K562 (cell line): ENCODE measurements at regions not wholly inside any gene's neighbourhood (a gene's known extent, or its start where the extent isn't known, plus 50 kb on each side); places are given as distances from the start of the nearest gene placed in this dataset.

ENCODE experiments used
- ATAC-seq: fragments of 200-7000 bp; cut with Tn5 transposase; 3 replicates; pipeline ENCODE4 v1.9.1; 2020; ENCODE audit warnings: moderate library complexity
- BruUV-seq: library from RNA; stranded (reverse); fragments of 400-500 nt; replicated peaks from 2 replicates; lab custom pipeline; 2021; lab: Mats Ljungman, UMichigan
- CTCF ChIA-PET: fragments of 300-600 bp; formaldehyde crosslinking; extraction: SDS; loops from one replicate; lab custom pipeline; 2021; ENCODE audit warnings: low intra/inter-chr PET ratio; lab: Yijun Ruan, JAX
- POLR2A ChIA-PET: fragments of 300-600, 350-650 bp; sonication (Branson Sonifier 250); formaldehyde crosslinking; extraction: SDS; loops from one replicate; lab custom pipeline; 2021; ENCODE audit warnings: antibody characterized with exemption, inconsistent platforms; lab: Yijun Ruan, JAX
- DNase-seq, 4 experiments: peaks; one replicate each; pipeline versions ENCODE4 v3.0.0 to v3.0.0-alpha.2; 2011 to 2018; ENCODE audit warnings: low spot score in 3 of 4, mixed read lengths in 3 of 4; ENCODE audit errors: extremely low read depth in 1 of 4
- FAIRE-seq: peaks from 2 replicates; lab custom pipeline; 2011; peaks lifted over from hg19 to GRCh38; lab: Jason Lieb, UNC
- H2AFZ ChIP-seq: 2 replicates; pipeline ENCODE4 v1.6.0; 2011; ENCODE audit warnings: low read depth, low read length, control low read depth, inconsistent platforms
- H3K27ac ChIP-seq: fragments of 200-600 bp; 3 replicates; pipeline ENCODE4 v1.8.0; 2011; ENCODE audit warnings: low read depth, mild to moderate bottlenecking, control low read depth, inconsistent platforms, low read length, moderate library complexity, mixed read lengths; ENCODE audit errors: extremely low read depth
- H3K27me3 ChIP-seq, 2 experiments: fragments of 300-600 bp in 1 of 2; 2 replicates in 1 of 2; 3 replicates in 1 of 2; pipeline versions ENCODE4 v1.6.0 to v1.8.0; 2011; ENCODE audit warnings: inconsistent platforms in 2 of 2, low read length in 2 of 2, mild to moderate bottlenecking in 1 of 2, mixed read lengths in 1 of 2, moderate library complexity in 1 of 2; ENCODE audit not compliant: control insufficient read depth in 2 of 2, insufficient read depth in 2 of 2
- H3K36me3 ChIP-seq: fragments of 300-600 bp; 3 replicates; pipeline ENCODE4 v1.8.0; 2011; ENCODE audit warnings: mild to moderate bottlenecking, low read length, inconsistent platforms; ENCODE audit not compliant: control insufficient read depth, insufficient read depth
- H3K4me1 ChIP-seq, 2 experiments: fragments of 200-600 bp in 1 of 2; replicated peaks in 1 of 2; 2 replicates in 1 of 2; 3 replicates in 1 of 2; pipeline versions ENCODE4 v1.5.1 to v1.8.0; 2011; ENCODE audit warnings: inconsistent platforms in 2 of 2, low read length in 2 of 2, mild to moderate bottlenecking in 1 of 2, mixed read lengths in 1 of 2, moderate library complexity in 1 of 2; ENCODE audit not compliant: control insufficient read depth in 2 of 2, insufficient read depth in 2 of 2
- H3K4me2 ChIP-seq: 2 replicates; pipeline ENCODE4 v1.6.1; 2011; ENCODE audit warnings: low read length, control low read depth, inconsistent platforms, mixed read lengths; ENCODE audit not compliant: insufficient read depth
- H3K4me3 ChIP-seq: fragments of 200-600 bp; sonication (generic), shearing (Covaris generic); 2 replicates; pipeline ENCODE4 v1.5.1; 2016; ENCODE audit warnings: control low read depth, inconsistent platforms
- H3K79me2 ChIP-seq: fragments of 200-600 bp; 3 replicates; pipeline ENCODE4 v1.8.0; 2011; ENCODE audit warnings: low read length, inconsistent platforms; ENCODE audit not compliant: control insufficient read depth, insufficient read depth
- H3K9ac ChIP-seq, 2 experiments: 2 replicates each; pipeline versions ENCODE4 v1.6.0 to v1.6.1; 2011; ENCODE audit warnings: low read depth in 2 of 2, low read length in 2 of 2, control low read depth in 1 of 2, inconsistent platforms in 1 of 2, mild to moderate bottlenecking in 1 of 2, mixed read lengths in 1 of 2; ENCODE audit not compliant: insufficient read depth in 1 of 2
- H3K9me1 ChIP-seq: one replicate; pipeline ENCODE4 v1.6.0; 2011; ENCODE audit warnings: inconsistent platforms, mild to moderate bottlenecking, low read length, moderate library complexity; ENCODE audit not compliant: control insufficient read depth, insufficient read depth
- H3K9me3 ChIP-seq: replicated peaks from 2 replicates; pipeline ENCODE4 v1.5.1; 2011; ENCODE audit warnings: low read depth, low read length, inconsistent platforms; ENCODE audit not compliant: control insufficient read depth, insufficient read depth
- H4K20me1 ChIP-seq: replicated peaks from 2 replicates; pipeline ENCODE4 v1.6.1; 2011; ENCODE audit warnings: low read length, inconsistent platforms, mixed read lengths; ENCODE audit not compliant: control insufficient read depth, insufficient read depth
- E2F3 ChIP-seq: fragments of 250-450 bp; sonication (Bioruptor Pico); IDR thresholded peaks from 2 replicates; pipeline ENCODE4 v1.4.0; 2020; ENCODE audit warnings: mild to moderate bottlenecking
- ILK ChIP-seq: fragments of 450-650 bp; IDR thresholded peaks from 2 replicates; pipeline ENCODE4 v1.6.1; 2016; ENCODE audit warnings: missing genetic modification characterization, low read depth, mild to moderate bottlenecking, missing compliant biosample characterization, moderate library complexity, borderline replicate concordance
- RBM25 ChIP-seq: fragments of 200-400 bp; formaldehyde crosslinking; IDR thresholded peaks from 2 replicates; pipeline ENCODE4 v1.6.1; 2018; ENCODE audit warnings: low read length, low read depth, moderate library complexity; ENCODE audit not compliant: severe bottlenecking
- TRIM24 ChIP-seq, 2 experiments: fragments of 450-650 bp; IDR thresholded peaks; 2 replicates each; pipeline ENCODE4 v1.6.1; 2016
- ZFP1 ChIP-seq: fragments of 450-650 bp; formaldehyde crosslinking; IDR thresholded peaks from 2 replicates; pipeline ENCODE4 v1.4.0; 2020; ENCODE audit warnings: mild to moderate bottlenecking, mixed read lengths
- ZFP30 ChIP-seq: fragments of 250-450 bp; sonication (Bioruptor Pico); IDR thresholded peaks from 2 replicates; pipeline ENCODE4 v1.8.0; 2022; ENCODE audit warnings: moderate library complexity, mild to moderate bottlenecking, inconsistent platforms, borderline replicate concordance
- ZMIZ1 ChIP-seq, 2 experiments: fragments of 150-350 bp in 1 of 2; IDR thresholded peaks; 2 replicates each; pipeline ENCODE4 v1.6.1; 2012 to 2016; ENCODE audit warnings: low read depth in 2 of 2, low read length in 2 of 2, mild to moderate bottlenecking in 1 of 2, moderate library complexity in 1 of 2
- WGBS: fragments of 100-300 bp; shearing (Covaris generic); methylation state at CpG from one replicate; pipeline ENCODE4 v1.1.6; 2016; ENCODE audit warnings: low coverage, mixed read lengths; ENCODE audit not compliant: insufficient coverage; ENCODE audit errors: missing lambda C conversion rate; 5-methylcytosine and 5-hydroxymethylcytosine counted together
- in situ Hi-C: fragments of 300-500 bp; cut with MboI; formaldehyde crosslinking; loops from 4 replicates; pipeline ENCODE4 v1.15.0; 2018; ENCODE audit warnings: inconsistent platforms, mixed read lengths
- intact Hi-C: fragments of 100-400 bp; cut with micrococcal nuclease; formaldehyde crosslinking; loops from 2 replicates; pipeline ENCODE4 v1.14.2; 2022
- TF ChIP-seq, protein P1 (sequence below): sonication (generic); formaldehyde crosslinking; IDR thresholded peaks from 2 replicates; pipeline ENCODE4 v1.8.0; 2022; ENCODE audit warnings: mild to moderate bottlenecking, low read depth, missing genetic modification reagents
- TF ChIP-seq, protein P2 (sequence below), 2 experiments: fragments of 450-650 bp; IDR thresholded peaks; 2 replicates each; pipeline ENCODE4 v1.6.1; 2016

DNA sequence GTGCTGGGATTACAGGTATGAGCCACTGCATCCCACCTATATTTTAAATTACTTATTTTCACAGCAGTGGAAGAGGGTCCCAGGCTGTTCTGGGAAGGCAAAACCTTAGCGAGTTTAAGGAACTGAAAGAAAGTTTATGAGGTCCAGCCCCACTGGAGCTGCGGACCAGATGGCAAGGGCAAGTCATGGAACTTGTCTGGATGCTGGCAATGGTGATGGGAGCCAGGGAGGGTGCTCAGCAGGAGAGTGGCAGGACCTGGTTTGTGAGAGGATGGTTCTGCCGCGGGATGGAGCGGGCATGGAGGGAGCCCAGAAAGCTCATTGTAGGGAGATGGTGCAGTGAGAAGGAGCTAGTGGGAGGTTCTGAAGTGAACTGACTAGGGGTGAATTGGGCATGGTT, 50.6 kb upstream of the SLC45A1 start:
- no peaks in the 10 kb centered on the region; the same call in 1 of the 2 replicates for H3K9me3 ChIP-seq
- no peak overlapping the region for H3K9ac ChIP-seq
- no peak overlapping the region for H3K27ac ChIP-seq
- TF ChIP-seq E2F3 (CRISPR knock-in tag): no peak
- in situ Hi-C loops: no loop called here
- H3K9me1 ChIP-seq: no peaks in the 10 kb centered on the region
- no peak overlapping the region for H3K4me3 ChIP-seq
- H2AFZ ChIP-seq: no peak overlapping the region
- ChIA-PET CTCF (no interaction called here), POLR2A (no interaction called here)
- no peak for FAIRE-seq
- no TSS peak for BruUV-seq
- no peaks in the 10 kb centered on the region for H4K20me1 ChIP-seq
- H3K4me1 ChIP-seq: no peaks in the 10 kb centered on the region
- DNase-seq: no peak
- H3K27me3 ChIP-seq: peaks cover 32 to 53% of the 10 kb centered on the region in 2 experiments
- ATAC-seq: no peak
- no peaks in the 10 kb centered on the region for H3K36me3 ChIP-seq
- 1% methylated on average over 5 of the region's 5 CpGs for WGBS
- no peaks in the 10 kb centered on the region for H3K79me2 ChIP-seq
- H3K4me2 ChIP-seq: no peak overlapping the region
- intact Hi-C loops: no loop called here

DNA sequence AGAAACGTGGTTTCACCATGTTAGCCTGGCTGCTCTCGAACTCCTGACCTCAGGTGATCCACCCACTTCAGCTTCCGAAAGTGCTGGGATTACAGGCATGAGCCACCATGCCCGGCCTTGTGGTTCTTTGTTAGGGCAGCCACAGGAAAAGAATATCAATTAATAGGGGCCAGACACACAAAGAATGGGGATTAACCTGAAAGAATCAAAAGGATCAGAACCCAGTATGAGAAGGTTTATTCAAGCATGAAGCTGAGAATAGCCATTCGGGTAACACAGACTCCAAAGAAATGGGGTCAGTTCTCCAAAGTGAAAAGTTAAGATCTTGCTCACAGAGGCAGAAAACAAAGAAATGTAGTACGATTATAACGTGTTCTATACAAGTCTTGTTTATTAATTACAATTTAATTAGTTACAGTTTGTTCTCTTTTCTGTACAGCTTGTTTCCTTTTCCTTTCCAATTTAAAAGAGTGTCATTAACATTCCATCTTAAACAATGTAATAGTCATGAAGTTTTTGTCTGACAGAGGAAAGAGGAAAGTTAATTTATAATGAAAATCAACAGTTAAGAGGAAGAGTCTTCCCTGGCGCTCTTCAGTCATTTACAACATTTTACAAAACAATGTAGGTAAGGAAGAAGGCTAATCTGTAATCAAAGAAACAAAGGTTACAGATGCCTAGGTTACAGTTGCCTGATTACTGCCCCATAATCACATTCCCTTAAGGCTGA, 51.3 kb upstream of the SLC45A1 start:
- Histone ChIP-seq H3K9me1 (no peaks in the 10 kb centered on the region), H3K79me2 (no peaks in the 10 kb centered on the region), H3K9ac (no peak overlapping the region), H3K27ac (no peak overlapping the region), H4K20me1 (no peaks in the 10 kb centered on the region), H3K9me3 (no peaks in the 10 kb centered on the region; the same call in 1 of the 2 replicates), H3K4me3 (no peak overlapping the region), H3K27me3 (peaks cover 30 to 48% of the 10 kb centered on the region in 2 experiments), H2AFZ (no peak overlapping the region), H3K4me2 (no peak overlapping the region), H3K36me3 (no peaks in the 10 kb centered on the region), H3K4me1 (no peaks in the 10 kb centered on the region)
- WGBS: 2% methylated on average over 8 of the region's 8 CpGs
- in situ Hi-C loops: no loop called here
- no TSS peak for BruUV-seq
- intact Hi-C loops: no loop called here
- ChIA-PET CTCF (no interaction called here), POLR2A (no interaction called here)
- FAIRE-seq: peak; percentile 49
- no peak for ATAC-seq
- no peak for DNase-seq
- TF ChIP-seq ZFP30 (no peak), ZFP1 (no peak), RBM25 (no peak), TRIM24 (IDR thresholded peaks at IDR 0.05) (no peak), ILK (tag) (no peak), ZMIZ1 (IDR thresholded peaks at IDR 0.05; ENCODE audit: low read depth in 2 of 2, low read length in 2 of 2) (no peak)
- TF ChIP-seq, protein P1, sequence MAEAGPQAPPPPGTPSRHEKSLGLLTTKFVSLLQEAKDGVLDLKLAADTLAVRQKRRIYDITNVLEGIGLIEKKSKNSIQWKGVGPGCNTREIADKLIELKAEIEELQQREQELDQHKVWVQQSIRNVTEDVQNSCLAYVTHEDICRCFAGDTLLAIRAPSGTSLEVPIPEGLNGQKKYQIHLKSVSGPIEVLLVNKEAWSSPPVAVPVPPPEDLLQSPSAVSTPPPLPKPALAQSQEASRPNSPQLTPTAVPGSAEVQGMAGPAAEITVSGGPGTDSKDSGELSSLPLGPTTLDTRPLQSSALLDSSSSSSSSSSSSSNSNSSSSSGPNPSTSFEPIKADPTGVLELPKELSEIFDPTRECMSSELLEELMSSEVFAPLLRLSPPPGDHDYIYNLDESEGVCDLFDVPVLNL (CRISPR knock-in tag): no peak
- TF ChIP-seq, protein P2, sequence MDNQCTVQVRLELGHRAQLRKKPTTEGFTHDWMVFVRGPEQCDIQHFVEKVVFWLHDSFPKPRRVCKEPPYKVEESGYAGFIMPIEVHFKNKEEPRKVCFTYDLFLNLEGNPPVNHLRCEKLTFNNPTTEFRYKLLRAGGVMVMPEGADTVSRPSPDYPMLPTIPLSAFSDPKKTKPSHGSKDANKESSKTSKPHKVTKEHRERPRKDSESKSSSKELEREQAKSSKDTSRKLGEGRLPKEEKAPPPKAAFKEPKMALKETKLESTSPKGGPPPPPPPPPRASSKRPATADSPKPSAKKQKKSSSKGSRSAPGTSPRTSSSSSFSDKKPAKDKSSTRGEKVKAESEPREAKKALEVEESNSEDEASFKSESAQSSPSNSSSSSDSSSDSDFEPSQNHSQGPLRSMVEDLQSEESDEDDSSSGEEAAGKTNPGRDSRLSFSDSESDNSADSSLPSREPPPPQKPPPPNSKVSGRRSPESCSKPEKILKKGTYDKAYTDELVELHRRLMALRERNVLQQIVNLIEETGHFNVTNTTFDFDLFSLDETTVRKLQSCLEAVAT (IDR thresholded peaks at IDR 0.05): no peak
